OCI-LY3 (cell line): ENCODE measurements at regions not wholly inside any gene's neighbourhood (a gene's known extent, or its start where the extent isn't known, plus 50 kb on each side); places are given as distances from the start of the nearest gene placed in this dataset.

Experiments
- H2AFZ ChIP-seq: fragments of 200-600, 300-600 bp; shearing (Covaris generic); 2 replicates; pipeline ENCODE4 v1.6.0; 2014; ENCODE audit warnings: antibody characterized with exemption, low read depth, low read length
- H3K27ac ChIP-seq: fragments of 200-600, 300-600 bp; sonication (generic); 2 replicates; pipeline ENCODE4 v1.5.1; 2014; ENCODE audit warnings: mild to moderate bottlenecking, low read length, moderate library complexity, mixed read lengths
- H3K27me3 ChIP-seq: fragments of 200-600, 300-600 bp; sonication (generic); 2 replicates; pipeline ENCODE4 v1.6.1; 2014; ENCODE audit warnings: low read depth, low read length, mixed read lengths
- H3K36me3 ChIP-seq: fragments of 200-600, 300-600 bp; sonication (generic); replicated peaks from 2 replicates; pipeline ENCODE3; 2014; ENCODE audit warnings: low read depth, low read length, mixed read lengths
- H3K4me1 ChIP-seq: fragments of 300-600, 200-600 bp; sonication (generic); 2 replicates; pipeline ENCODE4 v1.6.1; 2014; ENCODE audit warnings: low read length, mixed read lengths
- H3K4me2 ChIP-seq: fragments of 200-600, 300-600 bp; sonication (generic); 2 replicates; pipeline ENCODE4 v1.6.1; 2014; ENCODE audit warnings: low read length, mixed read lengths
- H3K4me3 ChIP-seq: fragments of 300-600, 200-600 bp; sonication (generic); 2 replicates; pipeline ENCODE4 v1.5.1; 2014; ENCODE audit warnings: antibody characterized with exemption, mild to moderate bottlenecking, low read length, moderate library complexity
- H3K79me2 ChIP-seq: fragments of 300-600, 200-600 bp; shearing (Covaris generic); 2 replicates; pipeline ENCODE4 v1.6.1; 2014; ENCODE audit warnings: mild to moderate bottlenecking, low read length, mixed read lengths
- H3K9ac ChIP-seq: fragments of 300-600, 200-600 bp; shearing (Covaris generic); 2 replicates; pipeline ENCODE4 v1.6.0; 2014; ENCODE audit warnings: mild to moderate bottlenecking, low read length, moderate library complexity
- H3K9me3 ChIP-seq: fragments of 200-600, 300-600 bp; shearing (Covaris generic); 2 replicates; pipeline ENCODE4 v1.6.1; 2014; ENCODE audit warnings: low read length, mixed read lengths; ENCODE audit not compliant: insufficient read depth
- H4K20me1 ChIP-seq: fragments of 200-600, 300-600 bp; sonication (generic); 2 replicates; pipeline ENCODE4 v1.6.1; 2016; ENCODE audit warnings: low read length, mixed read lengths; ENCODE audit not compliant: insufficient read depth
- CTCF ChIP-seq: fragments of 200-600, 300-600 bp; sonication (generic); IDR thresholded peaks from 2 replicates; pipeline ENCODE4 v1.5.1; 2014; ENCODE audit warnings: antibody characterized with exemption, low read length, low read depth
- EZH2phosphoT487 ChIP-seq: fragments of 200-600 bp; shearing (Covaris generic); IDR thresholded peaks from 2 replicates; pipeline ENCODE4 v1.6.1; 2018; ENCODE audit warnings: antibody characterized with exemption, mixed run types, low read depth

- Histone ChIP-seq H3K4me1 (no peaks in the 10 kb centered on the region), H3K4me2 (no peak overlapping the region), H3K9ac (no peak overlapping the region), H3K4me3 (no peak overlapping the region), H3K27ac (no peak overlapping the region), H2AFZ (no peak overlapping the region), H3K79me2 (no peaks in the 10 kb centered on the region), H4K20me1 (no peaks in the 10 kb centered on the region), H3K27me3 (peaks cover 65% of the 10 kb centered on the region), H3K36me3 (no peaks in the 10 kb centered on the region), H3K9me3 (peaks cover 7% of the 10 kb centered on the region; the same call in 1 of the 2 replicates)
- TF ChIP-seq EZH2phosphoT487 (no peak), CTCF (peak; percentile 67)
Measured at GRCh38 chr9:107155244-107155817, 127.7 kb upstream of the RAD23B start.

- H4K20me1 ChIP-seq = no peaks in the 10 kb centered on the region
- peaks cover 57% of the 10 kb centered on the region for H3K27me3 ChIP-seq
- H3K4me1 ChIP-seq = no peaks in the 10 kb centered on the region
- no peak for TF ChIP-seq EZH2phosphoT487
- peak; percentile 56 for TF ChIP-seq CTCF
- no peaks in the 10 kb centered on the region for H3K36me3 ChIP-seq
- no peak overlapping the region for H3K4me3 ChIP-seq
- H3K4me2 ChIP-seq = no peak overlapping the region
- no peaks in the 10 kb centered on the region for H3K9me3 ChIP-seq
- no peak overlapping the region for H2AFZ ChIP-seq
- no peaks in the 10 kb centered on the region for H3K79me2 ChIP-seq
- H3K9ac ChIP-seq = no peak overlapping the region
- no peak overlapping the region for H3K27ac ChIP-seq
Measured at GRCh38 chr9:107158321-107158720, 124.8 kb upstream of the RAD23B start.

GRCh38 chr9:107161338-107161737 lies 121.7 kb upstream of the RAD23B start:
- no peak overlapping the region for H3K4me3 ChIP-seq
- H3K4me2 ChIP-seq = no peak overlapping the region

GRCh38 chr9:107163370-107163769 lies 119.7 kb upstream of the RAD23B start:
- no peak for TF ChIP-seq EZH2phosphoT487
- TF ChIP-seq CTCF = no peak
- Histone ChIP-seq H3K4me2 (no peak overlapping the region), H3K27me3 (peaks cover 35% of the 10 kb centered on the region), H3K27ac (no peak overlapping the region), H2AFZ (no peak overlapping the region), H3K4me3 (no peak overlapping the region), H3K9me3 (no peaks in the 10 kb centered on the region), H3K4me1 (no peaks in the 10 kb centered on the region), H3K79me2 (no peaks in the 10 kb centered on the region), H3K36me3 (no peaks in the 10 kb centered on the region), H4K20me1 (no peaks in the 10 kb centered on the region), H3K9ac (no peak overlapping the region)

More at GRCh38 chr9:107161338-107161737, 121.7 kb upstream of the RAD23B start:
- H3K9me3 ChIP-seq = no peaks in the 10 kb centered on the region
- no peaks in the 10 kb centered on the region for H3K36me3 ChIP-seq
- TF ChIP-seq CTCF = no peak
- no peak for TF ChIP-seq EZH2phosphoT487
- H3K79me2 ChIP-seq = no peaks in the 10 kb centered on the region
- H3K4me1 ChIP-seq = no peaks in the 10 kb centered on the region
- H3K27me3 ChIP-seq = peaks cover 53% of the 10 kb centered on the region
- no peaks in the 10 kb centered on the region for H4K20me1 ChIP-seq
- H3K9ac ChIP-seq = no peak overlapping the region
- H3K27ac ChIP-seq = no peak overlapping the region
- no peak overlapping the region for H2AFZ ChIP-seq
